Skeletal muscle cell (primary cell): ENCODE measurements at regions not wholly inside any gene's neighbourhood (a gene's known extent, or its start where the extent isn't known, plus 50 kb on each side); places are given as distances from the start of the nearest gene placed in this dataset.

ENCODE experiments used
- DNase-seq: peaks from one replicate; pipeline ENCODE4 v3.0.0-alpha.2; 2010; ENCODE audit warnings: low read depth
- H3K4me3 ChIP-seq: 2 replicates; pipeline ENCODE4 v1.5.1; 2011; ENCODE audit warnings: low read depth, mild to moderate bottlenecking, control low read depth, low read length, moderate library complexity

DNA sequence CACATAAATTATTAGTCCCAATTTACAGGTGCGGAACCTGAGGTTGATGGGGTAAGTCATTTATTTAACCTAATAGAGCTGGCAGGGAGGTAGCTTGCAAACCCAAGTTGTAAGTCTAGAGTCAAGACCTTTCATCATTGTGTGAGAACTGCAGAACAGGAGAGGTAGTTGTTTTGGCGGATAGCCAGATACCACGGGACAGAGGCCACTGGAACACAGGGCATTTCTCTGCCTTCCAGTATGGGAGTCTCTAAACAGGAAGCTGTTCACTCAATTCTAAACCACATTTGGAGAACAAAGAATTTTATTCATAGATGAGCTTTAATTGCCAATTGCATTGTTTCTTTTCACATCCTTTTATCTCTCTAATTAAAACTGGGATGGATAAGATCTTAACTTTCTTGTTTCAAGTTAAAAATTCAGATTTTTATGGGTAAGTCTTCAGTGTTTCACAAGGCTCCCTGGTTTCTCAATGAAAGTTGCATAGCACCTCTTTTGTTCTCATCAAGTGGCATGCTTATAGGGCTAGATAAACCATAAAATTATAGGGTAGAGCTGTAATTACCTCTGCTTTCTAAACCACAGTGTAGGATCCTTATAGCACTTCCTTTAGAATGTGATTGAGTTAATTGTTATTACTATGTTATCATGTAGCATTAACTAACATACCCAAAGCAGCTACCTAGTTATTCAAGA lies 489.0 kb downstream of the GATA3 start:
- no peak for DNase-seq
- no peak overlapping the region for H3K4me3 ChIP-seq

DNA sequence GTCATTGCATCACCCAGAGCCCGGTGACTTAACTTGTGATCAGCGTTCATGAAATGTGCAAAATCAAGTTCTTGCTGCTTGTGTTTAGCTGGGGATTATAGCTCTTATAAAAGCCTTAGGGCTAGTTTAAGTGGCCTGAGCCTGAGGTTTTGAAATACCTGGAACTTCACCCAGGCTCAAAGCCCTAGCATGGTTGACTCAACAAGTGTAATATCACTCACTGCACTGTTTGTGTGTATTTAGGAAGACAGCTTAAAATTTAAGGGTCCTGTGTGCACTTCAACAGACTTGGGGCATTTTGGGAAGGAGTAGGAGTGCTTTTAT lies 489.5 kb downstream of the GATA3 start:
- H3K4me3 ChIP-seq: no peak overlapping the region
- DNase-seq: no peak

DNA sequence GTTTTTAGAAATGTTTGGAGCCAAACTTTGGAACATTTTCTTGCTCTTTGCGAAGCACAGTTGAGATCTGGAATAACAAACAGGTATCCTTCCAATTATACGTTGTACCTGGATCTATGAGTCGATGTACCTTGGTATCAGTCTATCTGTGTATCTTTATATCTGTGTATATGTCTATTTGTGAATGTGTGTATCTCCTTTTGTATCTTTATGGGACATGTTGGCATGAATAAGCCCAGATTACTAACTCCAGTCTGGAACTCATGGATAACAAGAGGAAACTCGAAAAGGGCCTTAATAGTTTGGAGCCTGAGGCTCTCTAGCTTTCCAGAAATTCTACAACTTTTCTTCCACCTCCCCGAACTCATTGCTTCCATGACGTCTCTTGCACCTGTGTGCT lies 490.0 kb downstream of the GATA3 start:
- DNase-seq: no peak
- H3K4me3 ChIP-seq: no peak overlapping the region

DNA sequence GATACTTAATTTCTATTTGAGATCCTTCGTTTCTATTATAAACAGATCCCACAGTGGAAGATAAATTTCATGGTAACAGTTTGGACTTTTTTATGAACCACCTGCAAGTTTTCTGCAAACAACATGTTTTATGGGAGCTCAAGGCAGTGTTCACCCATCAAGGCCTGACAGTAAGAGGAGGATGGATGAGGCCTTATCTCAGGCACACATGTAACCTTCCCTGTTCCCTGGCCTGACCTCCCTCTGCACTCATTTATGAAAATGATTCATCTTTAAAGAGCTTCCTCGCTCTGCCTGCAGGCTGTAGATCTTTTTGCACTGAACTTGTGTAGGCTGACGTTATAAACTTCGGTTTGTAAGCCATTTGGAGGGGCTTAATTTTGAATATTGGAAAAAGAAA lies 500.1 kb downstream of the GATA3 start:
- no peak for DNase-seq
- H3K4me3 ChIP-seq: no peak overlapping the region

DNA sequence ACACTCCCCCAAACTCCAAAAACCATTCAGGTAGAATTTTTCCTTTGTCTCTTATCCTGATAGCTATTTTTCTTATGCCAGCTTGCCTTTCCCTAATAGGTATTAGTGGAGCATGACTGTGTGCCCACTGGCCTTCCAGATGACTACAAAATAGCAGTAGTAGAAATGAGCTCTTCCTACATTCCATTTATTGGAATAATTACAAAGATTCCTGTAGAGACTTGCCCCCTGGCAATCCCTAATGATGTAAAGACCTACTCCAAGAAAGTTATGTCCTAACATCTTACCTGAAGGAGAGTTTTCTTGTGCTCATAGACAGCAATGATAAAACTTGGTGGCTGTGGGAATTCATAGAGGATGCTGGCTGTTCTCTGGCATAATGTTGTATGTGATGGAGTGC lies 501.8 kb downstream of the GATA3 start:
- no peak overlapping the region for H3K4me3 ChIP-seq
- DNase-seq: no peak

DNA sequence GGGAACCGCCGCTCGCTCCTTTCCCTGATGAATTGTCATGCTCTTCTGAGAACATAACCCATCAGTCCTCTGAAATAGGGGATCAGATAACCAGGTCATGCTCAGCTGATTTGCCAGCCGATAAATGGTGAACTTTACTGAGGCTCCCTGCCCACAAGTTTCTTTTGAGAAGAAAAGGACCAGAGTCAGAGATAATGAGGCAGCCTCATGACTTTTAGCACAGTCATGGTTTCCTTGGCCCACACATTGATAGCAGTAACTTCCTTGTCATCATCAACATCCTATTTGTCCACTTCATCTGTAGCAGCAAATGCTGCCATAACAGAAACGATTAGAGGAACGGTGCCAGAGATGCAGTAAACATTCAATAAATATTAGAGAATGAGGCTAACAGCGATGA lies 509.0 kb downstream of the GATA3 start:
- DNase-seq: no peak
- no peak overlapping the region for H3K4me3 ChIP-seq

DNA sequence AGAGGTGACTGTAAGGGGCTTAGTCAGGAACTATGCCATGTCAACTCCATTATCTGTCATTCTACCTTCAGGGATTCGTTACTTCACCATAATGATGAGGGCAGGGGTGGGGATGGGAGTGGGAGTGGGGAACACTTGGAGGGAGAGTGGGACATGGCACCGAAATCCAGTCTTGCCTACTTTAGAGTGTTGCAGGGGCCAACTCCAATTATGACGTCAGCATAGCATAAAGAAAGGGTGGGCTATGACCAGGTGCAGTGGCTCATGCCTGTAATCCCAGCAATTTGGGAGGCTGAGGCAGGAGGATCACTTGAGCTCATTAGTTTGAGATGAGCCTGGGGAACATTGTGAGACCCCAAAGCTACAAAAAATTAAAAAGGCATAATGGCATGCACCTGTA lies 512.2 kb downstream of the GATA3 start:
- DNase-seq: no peak
- H3K4me3 ChIP-seq: no peak overlapping the region

DNA sequence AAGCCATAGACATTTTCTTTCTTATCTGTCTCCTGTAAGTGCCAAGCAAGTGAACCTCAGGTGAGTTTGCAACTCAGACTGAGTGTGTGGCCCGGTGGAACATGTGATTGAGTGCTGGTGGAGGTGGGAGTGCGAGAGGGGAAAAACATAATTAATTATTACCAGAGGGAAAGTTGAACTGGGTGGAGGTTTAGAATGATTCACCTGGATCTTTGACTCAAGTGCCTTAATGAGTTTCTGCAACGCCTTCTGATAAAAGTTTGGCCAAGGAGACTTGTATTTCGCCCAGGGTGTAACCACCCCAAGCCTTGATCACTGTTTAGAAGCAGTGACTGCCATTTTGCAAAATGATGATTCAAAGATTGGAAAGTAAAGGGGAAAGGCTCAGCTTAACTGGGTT lies 513.9 kb downstream of the GATA3 start:
- no peak for DNase-seq
- no peak overlapping the region for H3K4me3 ChIP-seq

DNA sequence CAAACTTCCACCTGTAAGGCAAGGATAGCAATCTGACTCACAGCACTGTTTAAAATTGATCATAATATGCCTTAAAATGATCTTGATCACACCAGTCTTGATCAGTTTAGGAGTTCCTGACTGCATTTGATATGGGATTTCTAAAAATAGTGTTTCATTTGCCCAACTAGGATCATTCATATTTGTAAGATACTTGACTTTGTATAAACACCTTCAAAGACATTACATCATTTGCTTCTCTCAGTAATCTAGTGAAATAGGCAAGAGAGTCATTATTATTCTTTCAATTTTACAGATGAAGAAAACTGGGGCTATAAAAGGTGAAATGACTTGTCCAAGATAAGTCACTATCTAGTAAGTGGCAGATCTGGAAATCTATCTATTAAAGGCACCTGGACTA lies 521.1 kb downstream of the GATA3 start:
- DNase-seq: no peak
- no peak overlapping the region for H3K4me3 ChIP-seq

DNA sequence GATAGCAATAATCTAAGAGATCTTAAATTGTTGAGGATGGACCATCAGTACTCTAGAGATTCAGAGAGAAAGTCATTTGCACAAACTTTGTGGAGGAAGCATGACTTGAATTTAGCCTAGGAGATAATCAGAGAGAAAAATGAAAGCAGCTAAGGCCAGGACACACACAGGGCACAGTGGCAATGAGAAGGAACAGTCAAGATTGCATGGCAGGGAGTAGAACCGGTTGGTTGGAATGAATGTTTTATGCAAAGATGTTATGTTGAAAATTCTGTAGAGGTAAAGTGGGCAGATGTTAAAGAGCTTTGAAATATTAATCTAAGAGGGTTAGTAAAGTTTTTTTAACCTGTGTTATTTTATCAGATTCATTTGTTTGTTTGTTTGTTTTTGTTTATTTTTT lies 521.8 kb downstream of the GATA3 start:
- no peak for DNase-seq
- H3K4me3 ChIP-seq: no peak overlapping the region

DNA sequence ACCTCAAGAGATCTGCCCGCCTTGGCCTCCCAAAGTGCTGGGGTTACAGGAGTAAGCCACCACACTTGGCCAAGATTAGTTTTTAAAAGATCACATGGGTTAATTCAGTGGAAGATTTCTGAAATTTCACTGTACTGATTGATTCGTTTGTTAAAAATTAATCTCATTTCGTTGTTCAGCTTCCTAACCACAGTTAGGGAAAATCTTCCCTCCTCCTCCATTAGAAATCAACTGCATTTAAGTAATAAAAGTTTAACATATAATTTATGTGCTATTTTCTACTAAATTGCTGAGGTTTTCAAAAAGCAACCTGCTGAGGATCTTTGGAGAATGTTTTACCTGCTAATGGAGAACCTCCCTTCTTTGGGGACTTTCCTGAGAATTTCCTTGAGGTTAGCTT lies 522.4 kb downstream of the GATA3 start:
- H3K4me3 ChIP-seq: no peak overlapping the region
- no peak for DNase-seq

DNA sequence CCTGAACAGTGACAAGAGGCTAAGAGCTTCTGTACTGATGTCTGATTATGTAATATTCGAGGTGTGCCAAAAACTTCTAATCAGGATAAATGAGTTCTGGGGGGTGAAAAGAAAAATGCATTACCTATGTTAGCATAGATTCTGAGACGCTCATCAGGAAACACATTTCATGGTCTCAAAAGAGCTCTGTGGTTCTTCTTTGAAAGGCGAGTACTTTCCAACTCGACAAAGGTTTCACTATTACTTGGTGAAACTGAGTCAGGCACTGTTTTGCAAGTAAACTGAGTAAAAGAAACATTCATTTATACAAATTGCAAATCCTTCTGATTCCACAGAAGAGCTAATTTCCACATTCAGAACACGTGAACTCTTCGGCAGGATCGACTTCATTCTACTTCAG lies 523.2 kb downstream of the GATA3 start:
- no peak for DNase-seq
- no peak overlapping the region for H3K4me3 ChIP-seq

DNA sequence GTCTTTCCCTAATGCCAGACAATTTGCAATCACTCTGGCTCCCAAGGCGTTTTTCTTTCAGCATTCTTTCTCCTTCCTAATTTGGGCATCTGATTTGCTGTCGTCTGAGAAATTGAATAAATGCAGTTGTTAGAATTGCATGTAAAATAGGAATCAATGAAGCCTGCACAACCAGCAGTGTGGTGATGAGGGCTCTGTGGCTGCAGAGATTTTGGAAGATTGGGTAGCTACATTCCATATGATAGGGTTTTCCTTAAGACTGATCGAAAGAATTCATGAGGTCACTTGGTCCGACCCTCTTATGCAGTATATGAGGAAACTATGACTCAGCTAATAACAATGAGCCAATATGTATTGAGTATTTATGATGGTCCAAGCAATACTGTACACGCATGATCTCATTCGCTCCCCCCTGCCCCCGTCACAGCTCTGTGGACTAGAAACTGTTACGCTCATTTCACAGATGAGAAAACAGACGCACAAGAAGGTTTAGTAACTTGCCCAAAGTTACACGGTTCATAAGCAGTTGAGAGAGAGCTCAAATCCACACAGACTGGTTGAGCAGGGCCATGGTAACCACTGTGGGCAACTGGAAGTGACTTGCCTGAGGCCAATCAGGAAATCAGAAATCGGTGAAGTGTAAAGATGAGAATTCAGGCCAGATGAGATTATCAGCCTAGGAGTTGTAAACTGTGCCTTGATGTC lies 527.2 kb downstream of the GATA3 start:
- no peak overlapping the region for H3K4me3 ChIP-seq
- no peak for DNase-seq

DNA sequence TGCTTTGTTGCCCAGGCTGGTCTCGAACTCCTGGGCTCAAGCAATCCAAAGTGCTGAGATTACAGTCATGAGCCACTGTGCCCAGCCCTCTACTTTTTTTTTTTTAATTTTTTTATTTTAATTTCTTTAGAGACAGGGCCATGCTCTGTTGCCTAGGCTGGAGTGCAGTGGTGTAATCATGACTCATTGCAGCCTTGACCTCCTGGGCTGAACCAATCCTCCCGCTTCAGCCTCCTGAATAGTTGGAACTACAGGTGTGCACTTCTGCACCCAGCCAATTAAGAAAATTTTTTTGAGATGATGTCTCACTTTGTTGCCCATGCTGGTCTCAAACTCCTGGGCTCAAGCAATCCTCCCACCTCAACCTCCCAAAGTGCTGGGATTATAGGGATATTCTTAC lies 528.6 kb downstream of the GATA3 start:
- DNase-seq: no peak
- H3K4me3 ChIP-seq: no peak overlapping the region

DNA sequence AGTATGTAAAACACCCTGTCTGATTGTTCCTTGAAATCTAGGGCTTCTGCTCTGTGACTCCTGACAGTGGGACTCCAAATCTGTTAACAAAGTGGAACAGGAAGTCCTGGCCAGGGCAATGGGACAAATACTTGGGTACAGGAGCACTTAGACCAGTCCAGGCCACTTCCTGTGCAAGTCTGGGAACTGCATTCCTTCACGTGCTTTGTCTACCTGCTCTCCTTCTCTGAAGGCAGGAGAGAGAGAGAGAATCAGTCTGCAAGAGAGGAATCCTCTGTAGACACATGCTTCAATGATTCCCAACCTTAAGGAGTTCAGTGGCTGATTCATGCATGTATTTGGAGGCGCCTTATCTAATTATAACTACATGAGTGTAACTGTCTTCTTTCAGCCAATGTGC lies 530.2 kb downstream of the GATA3 start:
- no peak for DNase-seq
- no peak overlapping the region for H3K4me3 ChIP-seq

DNA sequence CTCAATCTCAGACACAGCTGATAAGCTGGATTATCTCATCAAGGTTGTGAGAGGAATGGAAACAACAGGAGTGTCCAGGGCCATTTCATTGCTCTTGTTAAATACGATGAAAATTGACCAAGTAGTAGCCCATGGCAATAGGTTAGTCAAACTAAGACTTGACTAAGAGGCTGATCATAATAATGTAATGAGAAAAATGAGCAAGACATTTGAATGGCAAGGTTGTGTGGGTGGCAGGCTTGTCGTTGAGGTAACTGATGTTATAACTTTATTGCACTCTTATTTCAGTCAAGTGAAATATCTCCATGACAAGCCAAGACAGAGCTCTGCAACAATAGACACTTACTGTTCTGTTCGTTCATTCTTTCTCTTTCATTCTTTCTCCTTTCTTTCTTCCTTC lies 532.0 kb downstream of the GATA3 start:
- no peak overlapping the region for H3K4me3 ChIP-seq
- no peak for DNase-seq

DNA sequence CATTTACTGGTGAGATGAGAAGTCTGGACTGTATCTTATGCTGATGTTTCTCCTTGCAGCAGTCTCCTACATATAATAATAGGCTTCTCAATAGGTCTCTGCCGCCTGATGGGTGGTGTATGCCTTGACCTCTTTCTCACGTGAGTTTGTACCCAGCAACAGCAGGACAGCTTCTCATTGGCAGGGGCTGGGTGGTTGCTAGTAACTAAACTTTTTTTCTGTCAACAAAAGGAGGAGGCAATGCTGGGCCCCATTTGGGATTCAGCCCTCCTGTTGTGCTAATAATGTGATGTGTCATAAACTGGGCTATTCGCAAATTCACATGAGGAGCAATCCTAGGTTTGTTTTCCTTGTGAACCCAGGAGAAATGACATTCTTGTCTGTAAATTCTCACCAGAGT lies 533.6 kb downstream of the GATA3 start:
- H3K4me3 ChIP-seq: no peak overlapping the region
- no peak for DNase-seq

DNA sequence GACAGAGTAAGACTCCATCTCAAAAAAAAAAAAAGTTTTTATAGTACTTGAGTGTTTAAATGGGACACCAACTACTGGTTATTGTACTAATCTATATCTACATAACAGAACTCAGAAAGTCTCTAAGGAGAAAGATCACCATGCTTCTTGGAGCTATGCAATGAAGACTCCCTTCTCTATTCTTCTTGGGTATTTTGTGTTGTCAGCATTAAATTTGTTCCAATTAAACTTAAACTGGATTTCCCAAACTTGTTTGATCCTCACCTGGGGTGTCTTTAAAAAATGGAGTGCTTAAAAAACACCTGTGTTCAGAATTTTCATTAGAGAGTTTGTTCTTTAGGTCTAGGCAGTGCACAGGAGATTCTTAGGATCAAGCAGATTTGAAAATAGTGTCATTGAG lies 536.0 kb downstream of the GATA3 start:
- H3K4me3 ChIP-seq: no peak overlapping the region
- DNase-seq: no peak

DNA sequence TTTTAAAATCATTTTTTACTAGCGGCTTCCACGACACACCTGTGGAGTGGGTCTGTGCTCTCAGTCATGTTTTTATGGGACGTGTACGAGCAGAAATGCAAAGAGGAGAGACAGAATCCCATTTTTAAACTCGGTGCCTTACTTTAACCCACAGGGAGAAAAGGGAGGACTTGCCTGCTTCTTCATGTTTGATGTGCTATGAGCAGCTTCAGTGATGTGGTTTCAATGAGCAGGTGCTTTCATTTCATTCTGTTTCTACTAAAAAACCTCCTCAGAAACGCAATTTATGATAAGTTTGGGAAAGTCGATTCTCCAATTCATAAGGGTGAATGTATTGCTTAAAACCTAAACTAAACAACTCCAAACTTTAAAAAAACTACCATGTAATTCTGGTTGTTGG lies 537.2 kb downstream of the GATA3 start:
- DNase-seq: no peak

DNA sequence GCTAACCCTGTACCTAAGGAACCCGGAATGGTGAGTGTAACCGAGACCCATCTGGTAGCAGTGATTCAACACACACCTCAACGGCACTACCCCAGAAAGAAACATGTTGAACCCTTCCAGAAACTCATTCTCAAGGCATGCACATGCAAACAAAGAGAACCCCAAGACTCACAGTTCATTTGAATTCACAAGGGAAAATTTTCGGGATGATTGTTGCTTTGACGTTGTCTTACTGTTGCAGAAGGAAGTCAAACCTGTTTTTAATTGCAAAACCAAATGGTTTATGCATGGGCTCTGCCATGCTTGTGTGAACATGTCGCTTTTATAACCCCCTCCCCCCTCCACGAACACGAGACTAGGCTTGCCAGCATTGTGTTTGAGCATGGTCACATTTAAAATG lies 539.7 kb downstream of the GATA3 start:
- no peak for DNase-seq
- H3K4me3 ChIP-seq: no peak overlapping the region

More for the DNA sequence above, 537.2 kb downstream of the GATA3 start:
- no peak overlapping the region for H3K4me3 ChIP-seq

DNA sequence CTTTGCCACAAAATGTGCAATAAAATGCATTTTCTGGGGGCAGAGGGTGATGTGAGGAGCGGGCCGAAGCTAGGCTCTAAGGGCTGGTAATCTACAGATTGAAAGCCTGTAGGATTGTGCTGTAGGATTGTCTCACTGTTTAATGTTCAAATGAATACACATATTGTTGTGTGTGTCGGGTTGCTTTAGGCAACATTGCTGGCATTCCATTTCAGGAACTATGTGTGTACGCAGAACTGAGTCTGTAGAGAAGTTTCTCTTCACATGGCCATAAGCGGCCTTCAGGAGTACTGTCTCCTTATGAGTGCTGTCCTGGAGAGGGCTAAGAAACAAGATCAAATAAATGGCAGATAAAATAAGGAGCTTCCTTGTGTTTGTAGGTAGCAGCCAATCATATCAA lies 540.2 kb downstream of the GATA3 start:
- no peak overlapping the region for H3K4me3 ChIP-seq
- DNase-seq: no peak

DNA sequence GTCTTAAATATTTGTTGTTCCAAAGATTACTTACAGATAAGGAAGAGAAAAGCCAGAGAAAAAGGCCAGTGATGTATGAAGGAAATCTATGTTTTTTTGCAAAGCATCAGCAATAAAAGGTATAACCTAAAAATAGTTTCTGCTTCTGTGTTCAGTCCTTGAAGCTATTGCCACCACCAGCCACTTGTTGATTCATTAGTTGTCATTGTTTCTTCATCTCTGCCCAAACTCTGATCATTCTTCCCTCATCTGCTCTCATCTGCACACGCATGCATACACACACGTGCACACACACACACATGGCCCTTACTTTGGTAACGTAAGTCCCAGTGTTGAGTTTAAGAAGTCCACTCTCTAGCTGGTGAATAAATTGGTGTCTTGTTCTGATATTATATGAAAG lies 540.7 kb downstream of the GATA3 start:
- H3K4me3 ChIP-seq: no peak overlapping the region
- no peak for DNase-seq
